ENCODE measurements at regions not wholly inside any gene's neighbourhood (a gene's known extent, or its start where the extent isn't known, plus 50 kb on each side); places are given as distances from the start of the nearest gene placed in this dataset.

DNA sequence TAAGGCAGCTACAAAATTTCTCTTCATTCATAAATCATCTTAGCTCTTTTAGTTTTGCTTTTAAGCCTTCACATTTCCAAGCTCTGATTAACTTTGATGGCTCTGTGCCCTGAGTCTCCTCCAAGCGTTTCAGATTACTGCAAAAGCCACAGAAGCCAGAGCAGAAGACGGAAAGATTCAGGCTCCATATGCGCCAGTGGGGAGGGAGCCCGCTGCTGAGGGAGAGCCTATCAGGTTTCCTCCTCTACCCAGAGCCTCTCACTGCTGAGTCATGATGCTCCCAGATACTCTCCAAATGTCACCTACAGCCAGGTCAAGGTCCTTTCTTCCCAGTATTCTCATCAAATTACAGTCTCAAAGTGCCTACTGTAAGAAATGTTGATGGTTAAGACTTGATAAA is 193.6 kb downstream of the RAP2A start:
- in situ Hi-C loops (cut with MboI; ENCODE audit: low sequenced_read_pairs) = no loop called here

DNA sequence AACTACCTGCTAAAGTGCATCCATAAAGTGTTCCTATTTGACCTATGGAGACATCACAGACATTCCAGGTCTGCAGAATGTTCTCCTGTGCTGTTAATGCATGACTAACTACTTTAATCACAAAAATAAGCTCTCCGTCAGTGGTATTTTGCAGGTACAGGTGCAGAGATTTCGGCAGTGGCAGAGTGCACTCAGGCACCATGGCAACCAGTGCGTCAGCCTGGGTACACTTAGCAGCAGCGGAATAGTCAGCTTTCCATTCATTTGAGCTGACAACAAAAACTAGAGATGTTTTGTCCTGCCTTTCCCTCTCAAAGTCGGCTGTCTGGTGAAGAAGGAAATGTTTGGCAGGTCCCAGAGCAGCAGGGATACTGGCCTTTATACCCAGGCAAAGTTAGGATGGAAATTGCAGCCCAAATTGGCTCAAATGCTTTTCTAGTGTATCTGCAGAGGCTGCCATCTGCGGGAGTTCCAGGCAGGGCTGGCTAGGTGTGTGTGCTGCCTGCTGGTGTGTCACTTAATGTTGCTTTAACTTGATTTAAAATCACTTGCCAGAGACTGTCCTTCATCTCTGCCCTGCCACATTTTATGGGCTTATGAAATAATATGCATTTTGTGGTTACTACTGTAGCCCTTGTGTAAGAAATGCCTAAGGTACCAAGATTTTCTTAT is 195.8 kb downstream of the RAP2A start:
- in situ Hi-C loops (cut with MboI; ENCODE audit: low sequenced_read_pairs) = no loop called here

GRCh38 chr13:97630725-97631124 is 196.8 kb downstream of the RAP2A start:
- in situ Hi-C loops (cut with MboI; ENCODE audit: low sequenced_read_pairs) = no loop called here

- in situ Hi-C loops (cut with MboI; ENCODE audit: low sequenced_read_pairs) = no loop called here
Measured at GRCh38 chr13:97631158-97631557, 197.2 kb downstream of the RAP2A start.

DNA sequence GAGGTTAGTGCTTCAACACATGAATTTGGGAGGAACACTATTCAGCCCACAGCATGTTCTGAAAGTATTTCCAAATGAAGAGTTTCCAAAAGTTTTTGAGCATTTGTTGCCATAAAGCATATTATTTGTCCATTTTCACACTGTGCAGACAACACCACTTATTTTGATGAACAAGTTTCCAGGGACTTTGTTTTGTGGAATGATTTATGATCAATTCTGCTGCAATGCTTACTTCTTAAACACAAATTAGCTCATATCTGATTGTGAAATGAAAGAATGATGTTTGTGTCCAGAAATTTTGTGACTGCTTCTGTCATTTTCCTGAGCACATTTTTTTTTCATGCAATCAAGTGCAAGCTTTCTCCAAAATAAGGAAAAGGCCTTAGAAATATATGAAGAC is 205.3 kb downstream of the RAP2A start:
- in situ Hi-C loops (cut with MboI; ENCODE audit: low sequenced_read_pairs) = no loop called here

DNA sequence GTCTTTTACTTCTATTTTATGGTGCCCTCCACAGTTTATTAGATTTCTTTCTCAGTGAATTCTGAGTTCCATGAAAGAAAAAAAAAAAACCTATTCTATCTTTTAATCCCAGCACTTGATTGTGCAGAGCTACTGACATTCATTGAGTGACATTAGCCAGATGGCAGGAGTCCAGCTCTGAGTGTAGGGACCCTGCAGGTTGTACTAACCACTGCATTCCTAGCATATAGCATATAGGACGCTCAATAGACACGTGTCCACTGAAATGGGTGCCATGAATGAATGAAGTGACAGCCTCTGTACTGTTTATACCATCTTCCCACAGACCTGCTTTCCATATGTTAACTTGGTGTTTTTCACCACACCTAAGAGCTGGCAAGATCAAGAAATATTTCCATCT is 206.3 kb downstream of the RAP2A start:
- in situ Hi-C loops (cut with MboI; ENCODE audit: low sequenced_read_pairs) = no loop called here

GRCh38 chr13:97648171-97648880 is 214.4 kb downstream of the RAP2A start:
- in situ Hi-C loops (cut with MboI; ENCODE audit: low sequenced_read_pairs) = no loop called here

DNA sequence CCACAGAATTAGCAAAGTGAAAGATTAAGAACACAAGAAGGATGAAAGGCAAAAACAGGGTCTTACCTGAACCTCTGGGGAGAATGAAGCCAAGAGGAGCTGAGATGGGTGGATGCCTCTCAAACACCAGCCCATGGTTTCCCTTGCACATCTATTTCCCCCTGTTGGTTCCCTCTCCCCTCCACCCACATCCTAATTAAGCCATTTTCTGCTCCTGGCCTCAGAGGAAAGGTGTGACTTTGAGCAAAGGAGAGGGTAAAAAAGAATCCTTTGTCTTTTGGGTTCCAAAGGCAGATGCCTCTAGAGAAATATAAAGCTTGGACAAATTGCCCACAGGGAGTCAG is 214.9 kb downstream of the RAP2A start:
- in situ Hi-C loops (cut with MboI; ENCODE audit: low sequenced_read_pairs) = no loop called here

DNA sequence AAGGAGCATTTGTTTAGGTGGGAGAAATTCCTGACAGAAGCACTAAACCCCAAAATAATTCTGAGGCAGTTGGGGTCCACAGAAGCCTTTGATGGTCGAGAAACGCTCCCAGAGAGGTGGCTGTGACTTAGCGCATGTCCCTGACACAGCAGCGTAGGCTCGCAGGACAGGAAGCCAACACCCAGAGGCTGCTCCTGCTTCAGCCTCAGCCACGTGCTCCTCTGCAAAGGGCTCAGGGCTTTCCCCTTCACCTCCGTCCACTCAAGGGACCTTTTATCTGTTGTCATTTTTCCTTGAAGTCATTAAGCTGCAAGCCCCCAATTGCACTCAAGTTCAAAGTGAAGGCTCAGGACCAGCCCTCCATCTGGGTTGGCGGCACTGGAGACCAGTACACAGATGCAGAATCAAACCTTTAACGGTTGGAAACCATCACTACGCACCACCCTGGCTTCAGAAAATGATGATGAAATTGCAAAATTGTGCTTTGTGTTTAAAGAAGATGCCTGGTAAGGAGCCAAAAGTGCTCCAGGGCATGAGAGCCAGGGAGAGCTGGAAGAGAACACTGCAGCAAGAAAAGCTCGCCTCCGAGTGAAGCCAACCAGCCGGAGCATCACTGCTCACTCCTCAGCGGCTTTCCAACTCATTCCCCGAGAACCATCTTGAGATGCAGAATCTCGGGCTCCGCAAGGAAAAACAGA is 219.6 kb downstream of the RAP2A start:
- in situ Hi-C loops (cut with MboI; ENCODE audit: low sequenced_read_pairs) = no loop called here

- in situ Hi-C loops (cut with MboI; ENCODE audit: low sequenced_read_pairs) = no loop called here
Measured at GRCh38 chr13:97654236-97654635, 220.3 kb downstream of the RAP2A start.

GRCh38 chr13:97658556-97658955 is 224.6 kb downstream of the RAP2A start:
- in situ Hi-C loops (cut with MboI; ENCODE audit: low sequenced_read_pairs) = no loop called here

- in situ Hi-C loops (cut with MboI; ENCODE audit: low sequenced_read_pairs) = no loop called here
Measured at GRCh38 chr13:97659602-97660001, 225.6 kb downstream of the RAP2A start.

- in situ Hi-C loops (cut with MboI; ENCODE audit: low sequenced_read_pairs) = no loop called here
Measured at GRCh38 chr13:97660594-97661260, 226.8 kb downstream of the RAP2A start.

DNA sequence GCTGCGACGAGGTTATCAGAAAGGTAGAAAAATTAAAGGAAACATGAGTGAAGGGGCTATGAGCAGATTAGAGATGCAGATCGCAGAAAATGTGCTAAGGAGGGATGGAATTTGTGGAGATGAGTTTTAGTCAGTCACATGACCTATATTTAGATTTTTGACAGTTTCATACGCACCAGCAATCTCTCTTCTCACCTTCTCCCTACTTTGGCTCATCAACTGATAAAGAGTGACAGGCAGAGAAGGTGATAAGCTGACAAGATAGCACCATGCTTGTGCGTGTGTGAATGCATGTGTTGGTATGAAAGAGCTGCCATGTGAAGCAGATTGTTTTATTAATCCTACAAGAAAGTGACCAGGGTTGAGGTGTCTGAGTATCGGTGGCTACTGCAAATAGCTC is 252.6 kb downstream of the RAP2A start:
- in situ Hi-C loops (cut with MboI; ENCODE audit: low sequenced_read_pairs) = no loop called here

DNA sequence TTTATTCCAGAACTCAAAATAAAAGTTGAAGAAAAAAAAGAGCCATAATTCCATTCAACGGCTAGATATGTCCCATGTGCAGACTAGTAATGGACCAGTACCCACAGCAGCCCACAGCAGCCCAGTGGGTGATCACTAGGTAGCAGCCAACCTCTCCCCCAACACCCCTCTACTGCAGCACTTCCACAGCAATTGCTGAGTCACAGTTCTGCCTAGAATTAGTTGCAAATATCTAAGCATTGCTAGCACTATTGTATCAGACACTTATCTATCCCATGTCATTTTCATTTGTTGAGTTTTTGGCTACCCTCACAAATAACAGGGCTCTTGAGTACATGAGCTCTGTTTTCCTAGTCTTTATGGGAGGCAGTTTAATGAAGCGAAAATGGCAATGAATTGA is 258.7 kb downstream of the RAP2A start:
- in situ Hi-C loops (cut with MboI; ENCODE audit: low sequenced_read_pairs) = no loop called here

- in situ Hi-C loops (cut with MboI; ENCODE audit: low sequenced_read_pairs) = no loop called here
Measured at GRCh38 chr13:97695684-97696083, 257.8 kb upstream of the IPO5 start.

GRCh38 chr13:97696921-97697320 is 256.6 kb upstream of the IPO5 start:
- in situ Hi-C loops (cut with MboI; ENCODE audit: low sequenced_read_pairs) = no loop called here

GRCh38 chr13:97700306-97700848 is 253.1 kb upstream of the IPO5 start:
- in situ Hi-C loops (cut with MboI; ENCODE audit: low sequenced_read_pairs) = no loop called here

DNA sequence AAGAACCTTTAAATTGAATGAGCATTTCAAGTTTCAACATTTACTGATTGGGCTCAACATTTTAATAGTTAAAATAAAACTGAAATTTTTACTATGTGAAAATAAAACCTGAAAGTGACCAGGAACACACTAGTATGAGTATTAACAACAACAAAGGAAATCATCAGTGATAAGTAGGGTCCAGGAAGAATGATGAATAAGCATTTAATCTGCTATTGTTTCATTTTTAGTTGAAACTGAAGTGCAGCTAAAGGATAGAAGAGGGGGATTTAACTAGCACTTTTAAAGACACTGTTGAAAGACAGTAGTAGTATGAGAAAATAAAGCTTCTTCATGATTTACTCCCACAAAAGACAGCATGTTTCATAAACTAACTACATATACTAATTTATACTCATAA is 250.9 kb upstream of the IPO5 start:
- in situ Hi-C loops (cut with MboI; ENCODE audit: low sequenced_read_pairs) = no loop called here

- in situ Hi-C loops (cut with MboI; ENCODE audit: low sequenced_read_pairs) = no loop called here
Measured at GRCh38 chr13:97710797-97711196, 242.7 kb upstream of the IPO5 start.

DNA sequence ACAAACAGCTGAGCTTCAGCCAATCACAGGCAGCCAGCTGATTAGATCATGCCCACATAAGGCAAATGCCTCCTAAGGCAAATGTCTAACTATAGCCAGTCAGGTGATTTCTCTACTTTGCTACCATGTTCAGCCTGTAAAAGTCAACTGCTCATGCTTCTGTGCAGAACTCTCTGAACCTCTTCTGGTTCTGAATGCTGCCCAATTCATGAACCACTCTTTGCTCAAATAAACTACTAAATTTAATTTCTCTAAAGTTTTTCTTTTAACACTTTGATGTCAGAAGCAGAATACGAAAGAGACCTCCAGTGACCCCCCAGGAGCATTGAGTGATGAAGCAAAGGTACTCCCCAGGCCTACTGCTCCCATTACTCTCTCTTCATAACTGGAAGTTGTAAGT is 240.7 kb upstream of the IPO5 start:
- in situ Hi-C loops (cut with MboI; ENCODE audit: low sequenced_read_pairs) = no loop called here

All from HL-60/S4 treated with retinoic acid at 250 ng/mL for 4 days and 3 days (cell line).